Left renal pelvis (tissue), 4 donors: ENCODE measurements at regions not wholly inside any gene's neighbourhood (a gene's known extent, or its start where the extent isn't known, plus 50 kb on each side); places are given as distances from the start of the nearest gene placed in this dataset.

ENCODE experiments used
- DNase-seq, 4 donors: peaks; one replicate each; pipeline ENCODE4 v3.0.0-alpha.2; 2013; ENCODE audit warnings: low read depth in 4 of 4, low spot score in 3 of 4

GRCh38 chr2:134189009-134189720, 64.7 kb upstream of the MGAT5 start:
- DNase-seq: no peak

GRCh38 chr2:134190062-134190806, 63.6 kb upstream of the MGAT5 start:
- DNase-seq: no peak

- DNase-seq: no peak
Measured at GRCh38 chr2:134190807-134191203, 63.1 kb upstream of the MGAT5 start.

DNA sequence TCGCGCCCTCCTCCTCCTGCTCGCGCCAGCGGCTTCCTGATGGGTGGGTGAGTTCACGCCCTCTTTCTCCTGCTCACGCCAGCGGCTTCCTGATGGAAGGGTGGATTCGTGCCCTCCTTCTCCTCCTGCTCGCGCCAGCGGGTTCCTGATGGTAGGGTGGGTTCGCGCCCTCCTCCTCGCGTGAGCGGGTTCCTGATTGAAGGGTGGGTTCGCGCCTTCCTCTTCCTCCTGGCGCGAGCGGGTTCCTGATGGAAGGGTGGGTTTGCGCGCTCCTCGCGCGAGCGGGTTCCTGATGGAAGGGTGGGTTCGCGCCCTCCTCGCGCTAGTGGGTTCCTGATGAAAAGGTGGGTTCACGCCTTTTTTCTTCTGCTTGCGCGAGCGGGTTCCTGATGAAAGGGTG, 62.0 kb upstream of the MGAT5 start:
- no peak for DNase-seq

DNA sequence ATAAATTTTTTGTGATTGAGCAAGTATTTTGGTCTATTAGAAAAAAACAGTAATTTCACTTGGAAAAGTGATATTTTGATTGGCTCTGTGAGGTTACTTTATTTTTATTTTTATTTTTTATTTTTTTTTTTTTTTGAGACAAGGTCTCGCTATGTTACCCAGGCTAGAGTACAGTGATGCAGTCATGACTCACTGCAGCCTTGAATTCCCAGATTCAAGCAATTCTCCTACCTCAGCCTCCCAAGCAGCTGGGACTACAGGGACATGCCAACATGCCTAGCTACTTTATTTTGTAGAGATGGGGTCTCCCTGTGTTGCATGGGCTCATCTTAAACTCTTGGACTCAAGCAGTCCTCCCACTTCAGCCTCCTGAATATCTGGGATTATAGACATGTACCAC, 60.9 kb upstream of the MGAT5 start:
- no peak for DNase-seq

DNA sequence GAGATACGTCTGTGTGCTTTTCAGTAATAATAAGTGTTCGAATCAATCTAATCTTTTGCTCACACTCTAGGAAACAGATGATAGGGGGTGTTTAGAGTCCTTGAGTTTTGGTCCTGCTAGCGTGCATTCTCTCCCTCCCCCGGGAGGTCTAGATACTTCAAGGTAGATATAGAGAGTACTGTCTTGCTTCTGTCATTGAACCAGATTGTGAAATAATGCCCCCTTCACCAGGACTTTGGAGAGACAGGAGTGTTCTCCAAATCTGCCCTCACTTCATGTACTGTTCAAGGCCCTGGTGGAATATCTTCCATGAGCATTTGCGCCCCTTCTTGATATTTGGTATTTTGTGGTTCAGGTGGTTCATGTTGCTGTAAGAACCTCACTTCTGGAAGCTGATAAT, 59.4 kb upstream of the MGAT5 start:
- DNase-seq: no peak

DNA sequence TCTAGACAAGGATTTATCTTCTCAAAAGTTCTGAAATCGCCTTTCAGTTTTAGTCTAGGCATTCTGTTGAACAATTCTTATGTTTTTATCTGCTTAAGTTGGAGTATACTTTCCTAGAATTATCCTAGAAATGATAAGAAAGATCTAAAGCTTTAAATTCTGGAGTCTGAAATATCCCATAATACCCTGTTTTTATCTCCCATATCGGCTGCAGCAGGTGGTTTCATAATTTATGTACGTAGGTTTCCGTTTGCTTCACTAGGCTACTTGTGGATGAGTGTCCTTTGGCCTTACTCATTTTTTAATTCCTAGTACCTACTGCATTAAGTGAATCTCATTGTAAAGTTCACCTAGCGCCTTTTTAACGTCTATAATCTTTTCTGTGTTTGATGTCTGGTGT, 58.5 kb upstream of the MGAT5 start:
- no peak for DNase-seq

- DNase-seq: no peak
Measured at GRCh38 chr2:134197445-134197844, 56.4 kb upstream of the MGAT5 start.

- no peak for DNase-seq
Measured at GRCh38 chr2:134198006-134198634, 55.8 kb upstream of the MGAT5 start.

DNA sequence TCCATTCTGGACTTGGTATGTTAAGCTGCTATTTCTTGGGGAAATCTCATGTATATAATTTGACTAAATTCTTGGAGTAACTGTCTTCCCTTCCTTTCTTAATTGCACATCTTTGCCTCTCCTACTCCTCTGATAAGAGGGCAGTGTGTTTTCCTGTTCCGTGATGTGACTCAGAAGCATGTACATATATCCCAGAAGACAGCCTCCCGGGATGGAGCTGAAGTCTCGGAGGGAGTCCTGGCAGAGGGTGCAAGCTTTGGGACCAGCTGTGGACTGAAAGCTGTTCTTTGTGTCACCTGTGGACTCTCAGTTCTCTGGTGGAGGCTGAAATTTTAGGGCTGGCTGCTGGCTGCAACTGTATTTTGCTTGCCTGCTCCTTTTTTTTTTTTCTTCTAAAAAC, 54.7 kb upstream of the MGAT5 start:
- no peak for DNase-seq

GRCh38 chr2:134200036-134200618, 53.7 kb upstream of the MGAT5 start:
- DNase-seq: no peak

DNA sequence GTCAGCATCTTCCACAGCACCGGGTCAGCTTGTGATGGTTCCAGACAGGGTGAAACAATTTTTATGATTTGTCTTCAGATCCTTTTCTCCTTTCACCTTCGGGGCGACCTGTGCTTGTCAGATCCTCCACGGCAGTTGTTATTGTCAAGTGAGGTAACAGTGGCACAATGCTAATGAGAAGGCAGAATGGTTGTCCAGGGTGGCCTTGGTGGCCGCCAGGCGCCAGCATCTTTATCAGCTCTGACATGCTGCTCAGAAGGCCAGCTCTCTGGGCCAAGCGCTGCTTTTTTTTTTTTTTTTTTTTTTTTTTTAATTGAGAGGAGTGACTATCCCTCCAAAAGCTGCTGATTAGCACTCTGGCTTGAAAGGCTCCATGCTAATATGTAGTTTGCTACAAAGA, 52.3 kb upstream of the MGAT5 start:
- no peak for DNase-seq

GRCh38 chr2:134202371-134202770, 51.5 kb upstream of the MGAT5 start:
- DNase-seq: no peak

- DNase-seq: no peak
Measured at GRCh38 chr2:134203175-134203574, 50.7 kb upstream of the MGAT5 start.
